ENCODE measurements at regions not wholly inside any gene's neighbourhood (a gene's known extent, or its start where the extent isn't known, plus 50 kb on each side); places are given as distances from the start of the nearest gene placed in this dataset.

GRCh38 chr3:162738784-162739183, 1242.2 kb downstream of the OTOL1 start:
- in situ Hi-C loops (cut with HindIII; ENCODE audit: extremely low pct_ligation_motif_present, low pct_unique_long_range_greater_than_20kb): no loop called here
- 6% methylated on average over 1 of the region's 1 CpG for WGBS (ENCODE audit: low lambda C conversion rate)
- no peak for DNase-seq (ENCODE audit: low spot score)
- H4K20me1 ChIP-seq (ENCODE audit: insufficient read depth, low read length): no peaks in the 10 kb centered on the region
- no TSS peak for BruUV-seq (replicated peaks)
- H3K79me2 ChIP-seq (ENCODE audit: insufficient read depth, low read length): no peaks in the 10 kb centered on the region
- no peak overlapping the region for H3K9ac ChIP-seq (ENCODE audit: insufficient read depth, low read depth, low read length)
- intact Hi-C loops (cut with micrococcal nuclease; ENCODE audit: unreplicated experiment): no loop called here
- no peaks in the 10 kb centered on the region for H3K4me1 ChIP-seq (ENCODE audit: insufficient read depth, low read length)
- no peak overlapping the region for H3K4me3 ChIP-seq (replicated peaks in 1 of 3; ENCODE audit: insufficient read depth in 1 of 3, low read depth in 2 of 3, low read length in 3 of 3)
- ATAC-seq: no peak
- no peak for FAIRE-seq
- TF ChIP-seq CREB1 (IDR thresholded peaks at IDR 0.05): no peak
- TF ChIP-seq CREB1 (CRISPR knock-in tag; IDR thresholded peaks at IDR 0.05): no peak
- TF ChIP-seq ZNF550 (CRISPR knock-in tag; IDR thresholded peaks at IDR 0.05; ENCODE audit: borderline replicate concordance): no peak
- no peak for TF ChIP-seq MAFK (conservative IDR thresholded peaks at IDR 0.05 in 1 of 2, IDR thresholded peaks at IDR 0.05 in 1 of 2; ENCODE audit: low read length in 2 of 2)
- no peak for TF ChIP-seq TAF1 (CRISPR knock-in tag; IDR thresholded peaks at IDR 0.05)
- no peak for TF ChIP-seq ZNF234 (CRISPR knock-in tag; conservative IDR thresholded peaks at IDR 0.05)
- no peak for TF ChIP-seq ZNF431 (CRISPR knock-in tag; IDR thresholded peaks at IDR 0.05; ENCODE audit: borderline replicate concordance, low read depth)
- TF ChIP-seq, protein P1, sequence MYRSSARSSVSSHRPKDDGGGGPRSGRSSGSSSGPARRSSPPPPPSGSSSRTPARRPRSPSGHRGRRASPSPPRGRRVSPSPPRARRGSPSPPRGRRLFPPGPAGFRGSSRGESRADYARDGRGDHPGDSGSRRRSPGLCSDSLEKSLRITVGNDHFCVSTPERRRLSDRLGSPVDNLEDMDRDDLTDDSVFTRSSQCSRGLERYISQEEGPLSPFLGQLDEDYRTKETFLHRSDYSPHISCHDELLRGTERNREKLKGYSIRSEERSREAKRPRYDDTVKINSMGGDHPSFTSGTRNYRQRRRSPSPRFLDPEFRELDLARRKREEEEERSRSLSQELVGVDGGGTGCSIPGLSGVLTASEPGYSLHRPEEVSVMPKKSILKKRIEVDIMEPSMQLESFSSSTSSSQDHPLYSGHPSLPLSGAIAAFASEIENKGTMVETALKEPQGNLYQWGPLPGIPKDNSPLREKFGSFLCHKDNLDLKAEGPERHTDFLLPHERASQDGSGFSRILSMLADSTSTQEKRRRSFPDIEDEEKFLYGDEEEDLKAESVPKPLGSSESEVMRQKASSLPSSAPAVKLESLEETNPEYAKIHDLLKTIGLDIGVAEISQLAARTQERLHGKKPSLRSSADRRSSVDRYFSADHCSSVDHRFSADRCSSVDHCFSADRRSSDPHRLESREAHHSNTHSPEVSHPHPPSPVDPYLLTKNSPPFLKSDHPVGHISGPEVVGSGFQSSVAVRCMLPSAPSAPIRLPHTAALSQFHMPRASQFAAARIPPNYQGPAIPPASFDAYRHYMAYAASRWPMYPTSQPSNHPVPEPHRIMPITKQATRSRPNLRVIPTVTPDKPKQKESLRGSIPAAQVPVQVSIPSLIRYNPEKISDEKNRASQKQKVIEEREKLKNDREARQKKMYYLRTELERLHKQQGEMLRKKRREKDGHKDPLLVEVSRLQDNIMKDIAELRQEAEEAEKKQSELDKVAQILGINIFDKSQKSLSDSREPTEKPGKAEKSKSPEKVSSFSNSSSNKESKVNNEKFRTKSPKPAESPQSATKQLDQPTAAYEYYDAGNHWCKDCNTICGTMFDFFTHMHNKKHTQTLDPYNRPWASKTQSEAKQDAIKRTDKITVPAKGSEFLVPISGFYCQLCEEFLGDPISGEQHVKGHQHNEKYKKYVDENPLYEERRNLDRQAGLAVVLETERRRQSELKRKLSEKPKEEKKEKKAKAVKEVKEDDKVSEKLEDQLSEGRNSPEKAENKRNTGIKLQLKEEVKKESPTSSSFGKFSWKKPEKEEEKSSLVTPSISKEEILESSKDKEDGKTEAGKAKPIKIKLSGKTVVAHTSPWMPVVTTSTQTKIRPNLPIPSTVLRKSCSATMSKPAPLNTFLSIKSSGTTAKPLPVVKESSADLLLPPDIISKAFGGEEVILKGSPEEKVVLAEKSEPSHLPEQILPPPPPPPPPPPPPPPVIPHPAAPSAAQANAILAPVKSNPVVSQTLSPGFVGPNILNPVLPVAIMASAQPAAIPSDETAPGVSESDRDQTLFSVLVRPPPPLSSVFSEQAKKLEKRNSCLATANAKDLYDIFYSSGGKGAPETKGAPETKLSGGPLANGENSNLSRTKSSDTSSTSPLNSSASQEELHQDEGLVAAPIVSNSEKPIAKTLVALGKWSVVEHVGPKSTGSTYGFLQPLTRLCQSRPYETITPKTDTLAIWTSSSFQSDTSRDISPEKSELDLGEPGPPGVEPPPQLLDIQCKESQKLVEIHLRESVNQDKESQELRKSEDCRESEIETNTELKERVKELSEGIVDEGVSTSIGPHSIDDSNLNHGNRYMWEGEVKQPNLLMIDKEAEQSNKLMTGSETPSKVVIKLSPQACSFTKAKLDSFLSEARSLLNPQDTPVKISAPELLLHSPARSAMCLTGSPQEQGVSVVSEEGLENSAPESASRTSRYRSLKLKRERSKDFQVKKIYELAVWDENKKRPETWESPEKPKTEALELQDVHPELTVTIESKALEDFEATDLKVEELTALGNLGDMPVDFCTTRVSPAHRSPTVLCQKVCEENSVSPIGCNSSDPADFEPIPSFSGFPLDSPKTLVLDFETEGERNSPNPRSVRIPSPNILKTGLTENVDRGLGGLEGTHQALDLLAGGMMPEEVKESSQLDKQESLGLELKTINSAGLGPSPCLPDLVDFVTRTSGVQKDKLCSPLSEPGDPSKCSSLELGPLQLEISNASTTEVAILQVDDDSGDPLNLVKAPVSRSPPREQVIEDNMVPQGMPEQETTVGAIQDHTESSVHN (CRISPR knock-in tag; IDR thresholded peaks at IDR 0.05): no peak
- no peak for TF ChIP-seq ZNF451 (CRISPR knock-in tag; IDR thresholded peaks at IDR 0.05)
- TF ChIP-seq ZNF253 (CRISPR knock-in tag; IDR thresholded peaks at IDR 0.05; ENCODE audit: borderline replicate concordance): no peak
- no peak for TF ChIP-seq GATAD1 (CRISPR knock-in tag; IDR thresholded peaks at IDR 0.05)
- TF ChIP-seq HMG20A (CRISPR knock-in tag; IDR thresholded peaks at IDR 0.05; ENCODE audit: borderline replicate concordance): no peak
- TF ChIP-seq PRMT3 (CRISPR knock-in tag; IDR thresholded peaks at IDR 0.05; ENCODE audit: borderline replicate concordance, low read depth): no peak
- TF ChIP-seq ZC3H4 (CRISPR knock-in tag; IDR thresholded peaks at IDR 0.05; ENCODE audit: borderline replicate concordance): no peak
- TF ChIP-seq ZNF552 (CRISPR knock-in tag; IDR thresholded peaks at IDR 0.05; ENCODE audit: borderline replicate concordance): no peak
- H3K36me3 ChIP-seq (replicated peaks in 1 of 2; ENCODE audit: control insufficient read depth in 1 of 2, insufficient read depth in 2 of 2, low read length in 2 of 2): no peaks in the 10 kb centered on the region
- H3K9me3 ChIP-seq (ENCODE audit: low read length): no peaks in the 10 kb centered on the region
- ChIA-PET POLR2A (no interaction called here), CTCF (ENCODE audit: low intra/inter-chr PET ratio, low total read pairs) (no interaction called here)
- no peaks in the 10 kb centered on the region for H3K27me3 ChIP-seq (ENCODE audit: control insufficient read depth in 1 of 2, insufficient read depth in 2 of 2, low read length in 2 of 2)
- H2AFZ ChIP-seq (ENCODE audit: low read length): no peak overlapping the region
- H3K4me2 ChIP-seq (ENCODE audit: low read depth, low read length): no peak overlapping the region
- H3K27ac ChIP-seq (ENCODE audit: extremely low read length, insufficient read depth, low read length): no peak overlapping the region

All from HepG2 (cell line).